Anterior cingulate cortex (tissue), 58 donors: ENCODE measurements at regions not wholly inside any gene's neighbourhood (a gene's known extent, or its start where the extent isn't known, plus 50 kb on each side); places are given as distances from the start of the nearest gene placed in this dataset.

ENCODE experiments used
- DNase-seq, 58 donors: peaks; one replicate each; lab custom pipeline; 2025; lab: John Stamatoyannopoulos, UW

DNA sequence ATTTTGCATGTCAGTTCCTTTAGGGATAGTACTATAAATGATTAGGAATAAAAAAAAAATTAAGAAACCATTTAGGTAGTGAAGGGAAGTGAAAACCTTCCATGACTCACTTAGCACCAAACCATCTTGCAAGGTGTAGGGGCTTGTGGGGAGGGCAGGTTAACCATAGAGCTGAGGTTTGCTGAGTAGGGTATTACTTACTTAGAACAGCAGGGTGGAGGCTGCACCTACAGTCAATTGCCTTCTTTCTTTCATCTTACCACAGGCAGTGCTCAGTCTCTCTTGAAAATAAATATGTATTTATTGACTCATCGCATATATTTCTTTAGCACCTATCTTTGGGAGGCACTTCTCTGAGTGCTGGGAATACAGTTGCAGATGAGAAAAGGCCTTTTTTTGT lies 104.9 kb upstream of the GIMD1 start:
- DNase-seq: no peak

DNA sequence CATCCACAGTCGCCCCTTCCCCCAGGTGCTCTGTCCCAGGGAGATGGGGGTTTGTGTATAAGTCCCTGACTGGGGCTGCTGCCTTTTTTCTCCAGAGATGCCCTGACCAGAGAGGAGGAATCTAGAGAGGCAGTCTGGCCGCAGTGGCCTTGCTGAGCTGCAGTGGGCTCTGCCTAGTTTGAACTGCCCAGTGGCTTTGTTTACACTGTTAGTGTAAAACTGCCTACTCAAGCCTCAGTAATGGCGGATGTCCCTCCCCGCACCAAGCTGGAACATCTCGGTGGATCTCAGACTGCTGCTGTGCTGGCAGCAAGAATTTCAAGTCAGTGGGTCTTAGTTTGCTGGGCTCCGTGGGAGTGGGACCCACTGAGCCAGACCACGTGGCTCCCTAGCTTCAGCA lies 102.6 kb upstream of the GIMD1 start:
- DNase-seq: no peak

DNA sequence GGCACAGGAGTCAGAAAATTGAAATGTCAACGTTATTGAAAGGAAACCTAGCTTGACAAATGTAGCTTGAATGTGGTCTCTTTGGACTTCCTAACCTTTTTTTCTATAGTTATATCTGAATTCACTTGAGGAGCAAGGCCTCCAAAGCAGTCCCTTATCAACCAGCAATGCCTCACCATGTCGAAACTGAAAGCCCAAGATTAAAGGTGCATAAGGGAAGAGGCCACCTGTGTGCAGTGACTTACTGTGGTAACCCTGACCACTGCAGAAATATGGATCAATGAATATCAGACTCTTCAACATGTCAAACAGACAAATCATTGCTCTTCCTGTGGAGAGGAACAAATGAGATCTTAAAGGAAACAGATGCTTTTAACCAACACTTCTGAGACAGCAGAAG lies 95.0 kb upstream of the GIMD1 start:
- no peak for DNase-seq

DNA sequence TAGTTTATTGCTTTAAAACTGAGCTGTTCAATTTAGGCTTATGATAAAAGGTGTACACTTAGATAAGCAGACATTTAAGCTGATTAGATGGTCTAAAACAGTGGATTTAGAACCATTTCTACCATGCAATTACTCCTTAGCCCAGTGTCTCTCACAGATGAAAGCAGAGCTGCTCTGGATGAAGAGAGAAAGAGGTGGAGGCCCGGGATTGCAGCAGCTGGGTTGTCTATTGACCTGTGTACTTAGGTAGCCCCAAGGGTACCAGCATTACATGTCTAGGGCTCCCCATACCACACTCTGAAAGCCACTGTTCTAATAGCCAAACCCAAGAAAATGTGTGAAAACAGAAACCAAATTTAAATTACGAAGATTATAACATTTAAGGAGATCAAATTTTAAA lies 86.0 kb upstream of the GIMD1 start:
- no peak for DNase-seq

DNA sequence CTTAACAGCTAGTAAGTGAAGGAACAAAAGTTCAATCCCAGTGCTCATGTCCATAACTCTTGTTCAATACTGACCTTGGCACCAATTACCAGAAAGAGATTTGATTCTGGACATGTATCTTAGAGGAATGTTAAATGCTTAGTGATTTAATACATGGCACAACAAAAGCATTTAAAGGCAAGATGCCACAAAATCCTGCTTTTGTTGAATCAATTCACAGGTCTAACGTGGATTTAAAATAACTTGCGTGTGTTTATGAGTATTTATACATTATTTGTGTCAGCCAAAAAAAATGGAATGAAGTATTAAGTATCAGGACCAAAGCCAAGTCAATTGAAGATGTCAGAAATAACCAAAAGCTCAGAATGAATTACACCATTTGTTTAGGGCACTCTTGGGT lies 85.4 kb upstream of the GIMD1 start:
- DNase-seq: no peak

DNA sequence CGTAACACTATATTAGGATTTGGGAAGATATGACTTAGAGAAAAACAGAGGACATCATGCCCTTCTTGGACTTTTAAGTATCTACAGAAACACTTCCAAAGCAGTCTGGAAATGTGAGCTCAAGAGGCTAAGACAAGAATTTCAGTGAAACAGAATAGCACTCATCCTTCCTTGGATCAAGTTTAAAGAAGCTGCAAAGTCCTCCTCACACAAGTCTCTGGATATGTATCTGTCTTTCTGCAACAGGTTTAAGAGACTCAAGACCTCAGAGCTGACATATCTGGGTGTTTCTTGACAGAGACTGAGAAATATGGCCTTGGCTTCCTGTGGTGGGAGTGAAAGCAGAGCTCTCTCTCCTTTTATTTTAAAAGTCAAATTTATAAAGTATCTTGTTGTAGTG lies 82.5 kb upstream of the GIMD1 start:
- no peak for DNase-seq

DNA sequence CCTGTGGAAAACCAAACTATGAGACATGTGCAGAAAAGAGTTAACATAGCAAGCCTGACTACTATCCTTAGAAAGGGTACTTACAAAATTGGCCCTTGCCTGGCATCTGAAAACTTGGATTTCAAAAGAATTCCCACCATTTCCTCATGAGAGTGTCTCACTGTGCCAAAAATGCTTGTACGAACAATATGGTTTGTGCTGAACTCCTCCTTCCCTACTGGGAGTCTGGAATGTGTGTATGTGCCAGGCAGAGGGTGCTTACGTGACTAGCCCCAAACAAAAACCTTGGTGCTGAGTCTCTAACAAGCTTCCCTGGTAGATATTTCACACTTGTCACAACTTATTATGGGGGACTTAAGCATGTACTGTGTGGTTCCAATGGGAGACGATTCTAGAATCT lies 81.7 kb upstream of the GIMD1 start:
- no peak for DNase-seq

DNA sequence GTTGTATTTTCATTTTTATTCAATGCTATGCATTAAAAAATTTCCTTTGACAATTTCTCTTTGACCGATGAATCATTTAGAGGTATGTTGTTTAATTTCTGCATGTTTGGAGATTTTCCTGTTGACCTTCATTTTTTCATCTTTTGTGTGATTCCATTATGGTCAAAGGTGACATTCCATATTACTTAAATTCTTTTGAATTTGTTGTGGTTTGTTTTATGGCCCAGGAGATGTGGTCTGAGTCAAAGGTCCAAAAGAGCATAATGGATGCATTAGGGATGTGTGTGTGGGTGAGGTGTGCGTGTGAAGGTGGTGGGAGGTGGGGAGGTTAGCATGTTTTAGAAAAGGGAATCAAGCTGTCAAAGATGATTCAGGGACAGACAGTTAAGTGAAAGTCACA lies 76.0 kb upstream of the GIMD1 start:
- no peak for DNase-seq

DNA sequence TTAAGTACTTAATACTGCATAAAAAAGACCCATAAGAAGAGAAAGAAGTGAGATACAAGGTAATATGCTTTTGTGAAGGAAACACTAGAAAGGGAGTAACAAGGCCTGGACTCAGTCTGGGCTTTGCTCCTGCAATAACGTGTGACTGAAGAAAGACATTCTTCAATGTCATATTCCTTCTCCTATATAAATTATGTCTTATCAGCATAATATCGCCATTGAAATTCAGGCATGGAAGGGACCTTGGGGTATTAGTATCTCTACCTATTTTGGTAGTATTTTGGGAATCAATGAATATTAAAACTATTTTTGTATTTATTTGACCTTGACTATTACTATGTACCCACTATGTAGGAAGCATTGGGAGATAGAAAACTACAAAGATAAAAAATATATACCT lies 62.2 kb upstream of the GIMD1 start:
- no peak for DNase-seq

DNA sequence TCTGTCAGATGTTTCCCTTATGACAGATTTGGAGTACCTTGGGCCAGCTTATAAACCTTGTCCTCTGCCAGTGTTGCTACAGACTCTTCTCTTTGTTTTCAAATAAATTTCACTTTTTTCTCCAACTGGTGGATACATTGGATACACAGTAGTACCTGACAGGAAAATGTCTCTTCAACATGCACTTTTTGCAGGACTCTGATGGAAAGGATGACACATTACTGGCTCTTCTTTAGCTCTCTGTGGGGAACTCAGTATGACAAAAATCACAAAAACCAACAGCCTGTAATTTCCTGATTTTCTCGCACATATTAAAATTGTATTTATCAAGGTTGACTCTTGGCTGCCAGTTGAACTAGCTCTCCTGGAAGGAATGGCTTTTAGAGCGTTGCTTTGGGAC lies 61.3 kb upstream of the GIMD1 start:
- no peak for DNase-seq

DNA sequence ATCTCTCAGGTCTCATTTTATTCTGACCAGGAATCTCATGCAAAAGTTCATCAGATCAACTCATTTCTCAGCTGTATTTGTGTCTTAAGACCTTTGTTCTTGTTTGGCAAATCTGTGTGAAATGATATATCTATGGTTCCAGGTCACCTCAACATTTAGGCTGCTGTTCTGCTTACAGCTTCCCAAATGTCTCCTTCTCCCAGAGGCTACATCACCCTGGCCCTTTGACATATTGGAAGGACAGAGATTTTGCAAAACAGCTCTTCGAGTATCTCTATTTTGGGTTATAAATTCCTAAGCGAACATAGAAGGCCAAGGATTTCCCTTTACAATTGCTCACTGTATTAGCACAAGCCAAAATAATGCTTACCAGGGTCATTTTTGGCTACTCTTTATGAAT lies 57.5 kb upstream of the GIMD1 start:
- no peak for DNase-seq

DNA sequence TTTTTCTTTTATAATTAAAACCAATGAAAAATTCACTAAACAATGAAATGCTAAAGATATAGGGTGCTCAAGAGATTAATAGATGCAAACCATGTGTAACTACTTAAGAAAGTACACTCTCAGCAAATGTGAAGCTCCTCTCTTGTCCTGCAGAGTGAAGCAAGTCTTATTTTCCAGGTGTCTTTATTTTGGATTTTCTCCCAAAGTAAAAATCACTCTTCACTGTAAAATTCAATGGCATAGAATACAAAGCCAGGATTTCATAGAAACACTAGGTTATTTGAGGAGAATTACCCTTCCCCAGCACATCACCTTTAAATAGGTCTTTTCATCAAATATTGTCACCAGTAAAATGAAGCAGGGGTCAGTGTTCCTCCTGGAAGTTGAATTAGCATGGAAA lies 57.0 kb upstream of the GIMD1 start:
- no peak for DNase-seq

DNA sequence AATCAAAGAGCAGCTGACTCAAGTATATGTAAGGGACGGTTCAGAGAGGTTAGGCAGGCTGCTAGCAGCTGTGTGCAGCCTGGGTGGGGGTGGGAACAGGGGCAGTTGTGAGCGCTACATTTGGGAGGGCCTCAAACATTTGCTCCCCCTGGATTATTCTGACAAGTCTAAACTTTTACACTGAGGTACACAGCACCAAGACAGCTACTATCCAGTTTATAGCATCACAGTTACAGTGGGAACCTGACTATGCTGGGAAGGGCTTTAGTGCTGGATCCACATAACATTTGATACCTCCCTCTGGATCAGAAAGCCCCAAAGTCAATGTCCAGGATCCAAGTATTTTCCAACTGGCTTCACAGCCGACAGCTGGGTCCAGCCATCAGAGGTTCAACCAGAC lies 55.8 kb upstream of the GIMD1 start:
- DNase-seq: no peak

DNA sequence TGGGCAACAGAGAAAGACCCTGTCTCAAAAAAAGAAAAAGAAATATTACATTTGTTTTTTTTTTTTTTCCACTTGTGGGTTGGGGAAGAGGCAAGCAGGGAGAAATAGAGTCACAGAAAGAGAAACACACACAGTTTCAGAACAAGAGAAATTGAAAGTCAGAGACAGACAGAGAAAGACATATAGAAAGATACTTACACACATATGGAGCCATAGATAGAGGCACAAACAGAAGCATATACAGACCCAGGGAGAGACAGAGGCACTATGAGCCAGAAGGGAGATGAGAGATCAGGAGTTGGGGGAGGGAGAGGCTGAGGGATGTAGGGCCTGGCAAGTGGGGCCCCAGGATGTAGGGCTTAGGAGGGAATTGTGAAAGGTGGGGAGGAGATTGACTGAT lies 55.2 kb upstream of the GIMD1 start:
- no peak for DNase-seq

DNA sequence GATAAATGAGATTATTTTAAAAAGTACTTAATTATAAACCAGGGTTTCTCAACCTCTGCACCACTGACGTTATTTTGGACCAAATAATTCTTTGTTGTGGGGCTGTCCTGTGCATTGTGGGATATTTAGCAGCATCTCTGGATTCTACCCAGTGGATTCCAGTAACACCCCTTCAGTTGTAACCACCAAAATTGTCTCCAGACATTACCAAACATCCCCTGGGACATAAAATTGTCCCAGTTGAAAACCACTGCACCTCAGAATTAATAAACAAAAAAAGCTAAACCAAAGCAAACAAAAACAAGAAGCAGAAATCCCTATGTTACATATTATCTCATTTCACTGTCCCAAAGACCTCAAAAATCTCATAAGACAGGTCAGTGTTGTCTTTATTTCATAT lies 54.2 kb upstream of the GIMD1 start:
- no peak for DNase-seq

DNA sequence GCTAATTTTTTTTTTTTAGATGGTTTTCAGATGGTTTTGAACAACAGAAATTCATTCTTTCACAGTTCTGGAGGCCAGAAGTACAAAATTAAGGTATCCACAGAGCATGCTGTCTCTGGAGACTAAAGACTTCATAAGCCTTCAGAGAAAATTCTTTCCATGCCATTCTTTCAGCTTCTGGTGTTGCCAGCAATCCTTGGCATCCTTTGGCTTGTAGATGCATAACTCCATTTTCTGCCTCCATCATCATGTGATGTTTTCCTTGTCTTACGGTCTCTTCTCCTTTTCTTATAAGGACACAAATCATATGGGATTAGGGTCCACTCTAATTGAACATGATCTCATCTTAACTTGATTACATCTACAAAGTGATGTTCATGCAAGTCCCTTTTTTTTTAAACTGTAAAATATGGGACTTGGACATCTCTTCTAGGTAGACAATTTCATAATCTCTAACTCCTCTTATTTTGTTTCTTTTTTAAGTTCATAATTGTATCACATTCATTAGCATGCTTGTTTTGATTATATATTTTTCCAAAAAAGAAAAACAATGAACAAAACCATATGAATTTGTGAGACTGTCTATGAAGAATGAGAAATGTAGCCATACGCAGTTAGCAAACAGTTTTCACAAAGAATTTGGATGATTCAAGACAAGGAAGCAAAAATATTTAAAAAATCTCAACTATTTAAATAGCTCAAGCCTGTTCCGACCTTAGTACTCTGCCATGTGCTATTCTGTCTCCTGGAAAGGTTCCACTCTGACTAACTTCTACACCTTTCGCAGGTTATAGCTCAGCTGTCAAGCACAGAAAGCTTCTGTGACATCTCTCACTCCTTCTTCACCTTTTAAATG lies 53.1 kb upstream of the GIMD1 start:
- no peak for DNase-seq

DNA sequence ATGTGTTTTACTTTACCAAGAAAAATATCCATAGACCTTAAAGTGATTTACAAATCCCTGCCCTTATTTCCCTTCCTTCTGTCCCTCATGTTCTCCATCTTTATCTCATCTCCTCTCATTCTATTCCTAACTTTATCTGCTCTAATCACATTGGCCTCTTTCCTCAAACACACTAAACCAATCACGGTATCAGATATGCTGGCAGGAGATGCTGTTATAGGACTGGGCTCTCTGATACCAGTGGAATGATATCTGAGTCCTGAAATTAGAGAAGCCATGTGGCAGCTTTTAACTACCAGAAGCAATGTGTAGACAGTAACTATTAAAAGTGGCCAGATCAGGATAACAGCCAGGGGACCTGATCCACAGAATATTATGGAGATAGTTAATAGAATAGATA lies 49.9 kb upstream of the GIMD1 start:
- DNase-seq: no peak
